GM23338 (cell line): ENCODE measurements at regions not wholly inside any gene's neighbourhood (a gene's known extent, or its start where the extent isn't known, plus 50 kb on each side); places are given as distances from the start of the nearest gene placed in this dataset.

Source experiments
- CTCF ChIP-seq, 2 experiments: fragments of 200-600 bp in 1 of 2; sonication (generic) in 1 of 2; conservative IDR thresholded peaks; 2 replicates each; pipeline versions ENCODE4 v1.5.1 to v1.6.1; 2016 to 2017; ENCODE audit warnings: antibody characterized with exemption in 2 of 2, low read depth in 2 of 2, mild to moderate bottlenecking in 2 of 2, moderate library complexity in 1 of 2
- EZH2 ChIP-seq: fragments of 200-600 bp; sonication (generic); IDR thresholded peaks from one replicate; pipeline ENCODE4 v1.8.0; 2017; ENCODE audit warnings: antibody characterized with exemption, mild to moderate bottlenecking, low read depth; ENCODE audit not compliant: unreplicated experiment
- EZH2phosphoT487 ChIP-seq: fragments of 200-600 bp; sonication (generic); IDR thresholded peaks from one replicate; pipeline ENCODE4 v1.8.1; 2018; ENCODE audit warnings: antibody characterized with exemption; ENCODE audit not compliant: unreplicated experiment
- JUNB ChIP-seq: IDR thresholded peaks from one replicate; pipeline ENCODE4 v1.6.1; 2016; ENCODE audit warnings: antibody characterized with exemption; ENCODE audit not compliant: unreplicated experiment
- POLR2AphosphoS5 ChIP-seq: IDR thresholded peaks from 2 replicates; pipeline ENCODE4 v1.6.1; 2016; ENCODE audit warnings: antibody characterized with exemption, low read depth
- REST ChIP-seq: IDR thresholded peaks from one replicate; pipeline ENCODE4 v1.6.1; 2018; ENCODE audit warnings: antibody characterized with exemption; ENCODE audit not compliant: unreplicated experiment
- STAT1 ChIP-seq: IDR thresholded peaks from one replicate; pipeline ENCODE4 v1.6.1; 2016; ENCODE audit warnings: antibody characterized with exemption; ENCODE audit not compliant: unreplicated experiment
- ZNF114 ChIP-seq: fragments of 250-450 bp; sonication (Bioruptor Pico); IDR thresholded peaks from 2 replicates; pipeline ENCODE4 v1.5.0; 2020; ENCODE audit warnings: mild to moderate bottlenecking, moderate library complexity

- no peak for TF ChIP-seq EZH2
- TF ChIP-seq CTCF (conservative IDR thresholded peaks at IDR 0.05; ENCODE audit: low read depth in 2 of 2): no peak
- no peak for TF ChIP-seq STAT1
- no peak for TF ChIP-seq POLR2AphosphoS5
- no peak for TF ChIP-seq REST
- no peak for TF ChIP-seq EZH2phosphoT487
- TF ChIP-seq JUNB: no peak
- TF ChIP-seq ZNF114 (CRISPR knock-in tag): no peak
These were observed 102.6 kb upstream of the TSHZ3 start for GRCh38 chr19:31451686-31452330.
